ENCODE measurements at regions not wholly inside any gene's neighbourhood (a gene's known extent, or its start where the extent isn't known, plus 50 kb on each side); places are given as distances from the start of the nearest gene placed in this dataset.

DNA sequence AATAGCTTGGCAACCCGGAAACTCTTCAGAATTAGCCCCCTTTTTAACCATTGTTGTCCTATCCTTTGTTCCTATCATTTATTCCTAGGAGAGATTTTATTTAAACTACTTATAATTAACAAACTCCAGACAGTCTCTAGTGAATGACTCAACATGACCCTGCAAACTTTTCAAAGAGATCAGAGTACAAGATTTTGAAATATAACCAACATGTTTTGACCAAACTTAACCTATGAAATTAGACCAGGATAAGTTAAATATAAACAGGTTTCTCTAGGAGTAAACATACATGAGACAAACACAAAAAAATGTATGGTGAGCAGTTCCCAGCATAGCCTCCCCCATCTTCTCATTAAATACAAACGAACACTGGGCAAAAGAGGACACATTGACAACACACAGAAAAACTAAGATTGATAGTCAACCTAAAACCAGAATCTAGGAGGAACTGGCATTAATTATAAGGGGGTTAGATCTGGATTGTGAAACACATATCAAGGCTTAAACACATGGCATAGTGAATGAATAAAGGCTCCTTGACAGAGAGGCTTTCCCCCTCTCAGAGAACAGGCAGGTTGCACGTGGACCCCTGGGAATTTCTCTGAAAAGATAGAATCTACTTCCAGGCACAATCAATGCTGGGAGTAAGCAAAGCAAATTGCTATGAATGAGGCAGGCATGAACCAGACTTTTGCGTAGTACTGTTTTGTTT, 284.1 kb downstream of the IRS1 start:
- TF ChIP-seq, protein P1, sequence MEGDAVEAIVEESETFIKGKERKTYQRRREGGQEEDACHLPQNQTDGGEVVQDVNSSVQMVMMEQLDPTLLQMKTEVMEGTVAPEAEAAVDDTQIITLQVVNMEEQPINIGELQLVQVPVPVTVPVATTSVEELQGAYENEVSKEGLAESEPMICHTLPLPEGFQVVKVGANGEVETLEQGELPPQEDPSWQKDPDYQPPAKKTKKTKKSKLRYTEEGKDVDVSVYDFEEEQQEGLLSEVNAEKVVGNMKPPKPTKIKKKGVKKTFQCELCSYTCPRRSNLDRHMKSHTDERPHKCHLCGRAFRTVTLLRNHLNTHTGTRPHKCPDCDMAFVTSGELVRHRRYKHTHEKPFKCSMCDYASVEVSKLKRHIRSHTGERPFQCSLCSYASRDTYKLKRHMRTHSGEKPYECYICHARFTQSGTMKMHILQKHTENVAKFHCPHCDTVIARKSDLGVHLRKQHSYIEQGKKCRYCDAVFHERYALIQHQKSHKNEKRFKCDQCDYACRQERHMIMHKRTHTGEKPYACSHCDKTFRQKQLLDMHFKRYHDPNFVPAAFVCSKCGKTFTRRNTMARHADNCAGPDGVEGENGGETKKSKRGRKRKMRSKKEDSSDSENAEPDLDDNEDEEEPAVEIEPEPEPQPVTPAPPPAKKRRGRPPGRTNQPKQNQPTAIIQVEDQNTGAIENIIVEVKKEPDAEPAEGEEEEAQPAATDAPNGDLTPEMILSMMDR (IDR thresholded peaks at IDR 0.05): no peak
- no peak for TF ChIP-seq POLR2A (IDR thresholded peaks at IDR 0.05)

Data from testis (tissue), 2 donors.